Body of pancreas (tissue), 4 donors: ENCODE measurements at regions not wholly inside any gene's neighbourhood (a gene's known extent, or its start where the extent isn't known, plus 50 kb on each side); places are given as distances from the start of the nearest gene placed in this dataset.
"Not testable (repeated sequence)": the region's sequence is repeated elsewhere in the genome, so short reads cannot be mapped to it uniquely, and the experiment has no call there.

Source experiments
- ATAC-seq: fragments of 150-250 bp; one replicate; pipeline ENCODE4 v1.9.1; 2016
- DNase-seq, 4 donors: peaks; one replicate each; pipeline ENCODE4 v3.0.0-alpha.2; 2019
- H3K27ac ChIP-seq, 4 donors: fragments of 200-600 bp; sonication (generic); 1 replicate in 3 of 4; 2 replicates in 1 of 4; pipeline versions ENCODE4 v1.5.1 to v1.6.1; 2016 to 2019; ENCODE audit warnings: mild to moderate bottlenecking in 1 of 4, mixed read lengths in 1 of 4, moderate library complexity in 1 of 4
- H3K27me3 ChIP-seq, 2 donors: fragments of 200-600 bp; sonication (generic); one replicate each; pipeline ENCODE4 v1.6.0; 2016; ENCODE audit warnings: mild to moderate bottlenecking in 1 of 2
- H3K36me3 ChIP-seq, 2 donors: fragments of 200-600 bp; sonication (generic); replicated peaks in 1 of 2; 2 replicates each; pipeline ENCODE4 v1.5.1; 2016; ENCODE audit warnings: low read depth in 2 of 2; ENCODE audit not compliant: insufficient read depth in 1 of 2
- H3K4me1 ChIP-seq: fragments of 200-600 bp; sonication (generic); one replicate; pipeline ENCODE4 v1.6.0; 2016
- H3K4me3 ChIP-seq, 2 donors: fragments of 200-600 bp; sonication (generic); 1 replicate in 1 of 2; 2 replicates in 1 of 2; pipeline ENCODE4 v1.5.1; 2016 to 2019
- H3K9me3 ChIP-seq, 3 donors: fragments of 200-600 bp; sonication (generic); 1 replicate in 2 of 3; 2 replicates in 1 of 3; pipeline ENCODE4 v1.5.1; 2016
- POLR2A ChIP-seq, 3 donors: fragments of 450-650 bp; IDR thresholded peaks; one replicate each; pipeline ENCODE4 v1.6.1; 2016; ENCODE audit warnings: antibody characterized with exemption in 3 of 3, mild to moderate bottlenecking in 2 of 3
- WGBS, 2 donors: methylation state at CpG; one replicate each; pipeline ENCODE4 v1.1.5; 2017; 5-methylcytosine and 5-hydroxymethylcytosine counted together
- intact Hi-C: fragments of 100-400 bp; cut with DNase I; formaldehyde crosslinking; loops from one replicate; pipeline ENCODE4 v1.15.1; 2023
- TF ChIP-seq, protein P1 (sequence below), 7 experiments: fragments of 450-650 bp in 4 of 7; fragments of 200-600 bp in 3 of 7; sonication (generic) in 3 of 7; IDR thresholded peaks; one replicate each; pipeline ENCODE4 v1.5.1; 2016 to 2019; ENCODE audit warnings: antibody characterized with exemption in 7 of 7

DNA sequence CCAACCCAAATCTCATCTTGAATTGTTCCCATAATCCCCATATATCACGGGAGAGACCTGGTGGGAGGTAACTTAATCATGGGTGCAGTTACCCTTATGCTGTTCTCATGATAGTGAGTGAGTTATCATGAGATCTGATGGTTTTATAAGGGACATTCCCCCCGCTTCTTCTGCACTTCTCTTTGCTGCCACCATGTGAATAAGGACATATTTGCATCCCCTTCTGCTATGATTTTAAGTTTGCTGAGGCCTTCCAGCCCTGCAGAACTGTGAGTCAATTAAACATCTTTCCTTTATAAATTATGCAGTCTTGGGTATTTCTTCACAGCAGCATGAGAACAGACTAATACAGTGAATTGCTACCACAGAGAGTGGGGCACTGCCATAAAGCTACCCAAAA lies 179.1 kb downstream of the LRIG3 start:
- 92% methylated on average over 2 of the region's 2 CpGs for WGBS, 2 donors
- Histone ChIP-seq H3K27me3 (no peaks in the 10 kb centered on the region), H3K27ac (no peak overlapping the region), H3K4me1 (no peaks in the 10 kb centered on the region), H3K4me3 (no peak overlapping the region), H3K36me3 (no peaks in the 10 kb centered on the region), H3K9me3 (no peaks in the 10 kb centered on the region)
- intact Hi-C loops, result no loop called here
- TF ChIP-seq POLR2A (IDR thresholded peaks at IDR 0.05), result no peak
- TF ChIP-seq, protein P1, sequence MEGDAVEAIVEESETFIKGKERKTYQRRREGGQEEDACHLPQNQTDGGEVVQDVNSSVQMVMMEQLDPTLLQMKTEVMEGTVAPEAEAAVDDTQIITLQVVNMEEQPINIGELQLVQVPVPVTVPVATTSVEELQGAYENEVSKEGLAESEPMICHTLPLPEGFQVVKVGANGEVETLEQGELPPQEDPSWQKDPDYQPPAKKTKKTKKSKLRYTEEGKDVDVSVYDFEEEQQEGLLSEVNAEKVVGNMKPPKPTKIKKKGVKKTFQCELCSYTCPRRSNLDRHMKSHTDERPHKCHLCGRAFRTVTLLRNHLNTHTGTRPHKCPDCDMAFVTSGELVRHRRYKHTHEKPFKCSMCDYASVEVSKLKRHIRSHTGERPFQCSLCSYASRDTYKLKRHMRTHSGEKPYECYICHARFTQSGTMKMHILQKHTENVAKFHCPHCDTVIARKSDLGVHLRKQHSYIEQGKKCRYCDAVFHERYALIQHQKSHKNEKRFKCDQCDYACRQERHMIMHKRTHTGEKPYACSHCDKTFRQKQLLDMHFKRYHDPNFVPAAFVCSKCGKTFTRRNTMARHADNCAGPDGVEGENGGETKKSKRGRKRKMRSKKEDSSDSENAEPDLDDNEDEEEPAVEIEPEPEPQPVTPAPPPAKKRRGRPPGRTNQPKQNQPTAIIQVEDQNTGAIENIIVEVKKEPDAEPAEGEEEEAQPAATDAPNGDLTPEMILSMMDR (IDR thresholded peaks at IDR 0.05), result no peak
- DNase-seq, result no peak
- no peak for ATAC-seq

DNA sequence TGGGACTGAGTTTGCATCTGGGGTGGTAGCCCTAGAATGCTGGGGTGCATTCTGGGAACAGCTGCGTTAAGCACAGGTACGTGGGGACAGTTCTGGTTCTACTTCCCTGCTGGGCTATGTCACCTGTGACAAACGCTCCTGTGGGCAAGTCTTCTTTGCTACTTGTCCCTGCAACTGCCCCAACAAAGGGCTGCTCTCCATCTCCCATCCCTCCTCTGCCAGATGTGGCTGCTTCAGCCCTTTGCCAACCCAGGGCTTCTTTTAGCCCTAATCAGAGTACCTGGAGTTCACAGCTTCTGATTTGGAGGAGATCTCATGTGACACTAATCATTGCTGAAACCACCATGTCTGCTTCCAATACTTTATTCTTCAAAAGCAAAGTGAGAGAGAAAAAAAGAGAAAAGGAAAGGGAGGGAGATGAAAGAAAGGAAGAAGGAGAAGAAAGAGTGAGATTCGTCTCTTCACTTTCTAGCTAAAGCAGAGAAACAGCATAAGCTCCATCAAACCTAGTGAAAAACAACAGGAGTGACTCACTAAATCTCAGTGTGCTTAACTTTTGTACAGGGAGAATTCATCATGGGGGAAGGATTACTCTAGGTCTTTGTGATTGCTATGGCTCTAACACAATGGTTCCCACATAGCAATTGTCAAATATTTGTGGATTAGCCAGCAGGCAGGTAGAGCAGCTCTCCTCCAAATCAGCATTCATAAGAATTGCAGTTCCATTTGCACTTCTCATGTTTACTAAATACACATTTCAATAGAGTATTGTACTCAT lies 174.8 kb downstream of the LRIG3 start:
- intact Hi-C loops, result no loop called here

DNA sequence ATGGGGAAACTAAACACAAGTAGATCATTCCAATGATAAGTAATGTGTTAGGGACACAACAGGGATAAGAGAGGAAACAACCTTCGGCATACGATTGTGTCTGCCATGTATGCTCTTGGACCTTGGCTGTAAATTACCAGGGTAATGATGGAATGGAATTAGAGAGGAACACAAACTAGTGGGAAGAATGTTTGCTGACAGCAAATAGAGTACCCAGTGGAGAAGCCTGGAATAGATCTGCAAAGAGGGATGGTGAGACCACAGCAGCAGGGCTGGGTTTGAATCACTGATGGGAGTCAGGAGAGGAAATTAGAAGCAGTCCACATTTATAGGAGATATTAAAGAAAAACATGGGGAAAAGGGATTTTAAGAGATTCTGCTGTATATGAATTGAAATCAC lies 172.8 kb downstream of the LRIG3 start:
- no peak for ATAC-seq
- H3K27ac ChIP-seq, result no peak overlapping the region
- intact Hi-C loops, result no loop called here
- no peaks in the 10 kb centered on the region for H3K9me3 ChIP-seq
- 59 to 83% methylated on average over 2 of the region's 2 CpGs for WGBS, 2 donors
- TF ChIP-seq, protein P1 (IDR thresholded peaks at IDR 0.05), result no peak
- no peak for TF ChIP-seq POLR2A (IDR thresholded peaks at IDR 0.05)
- H3K4me3 ChIP-seq, result no peak overlapping the region
- H3K4me1 ChIP-seq, result no peaks in the 10 kb centered on the region
- H3K27me3 ChIP-seq, result no peaks in the 10 kb centered on the region
- DNase-seq, result no peak
- H3K36me3 ChIP-seq, result no peaks in the 10 kb centered on the region

More for the DNA sequence above, 174.8 kb downstream of the LRIG3 start:
- no peak for ATAC-seq
- WGBS, 2 donors, result 75 to 77% methylated on average over 4 of the region's 4 CpGs
- Histone ChIP-seq H3K27me3 (no peaks in the 10 kb centered on the region), H3K27ac (no peak overlapping the region), H3K9me3 (no peaks in the 10 kb centered on the region), H3K4me3 (no peak overlapping the region), H3K4me1 (no peaks in the 10 kb centered on the region), H3K36me3 (no peaks in the 10 kb centered on the region)
- DNase-seq, result no peak
- TF ChIP-seq POLR2A (IDR thresholded peaks at IDR 0.05), result no peak
- TF ChIP-seq, protein P1 (IDR thresholded peaks at IDR 0.05), result no peak

DNA sequence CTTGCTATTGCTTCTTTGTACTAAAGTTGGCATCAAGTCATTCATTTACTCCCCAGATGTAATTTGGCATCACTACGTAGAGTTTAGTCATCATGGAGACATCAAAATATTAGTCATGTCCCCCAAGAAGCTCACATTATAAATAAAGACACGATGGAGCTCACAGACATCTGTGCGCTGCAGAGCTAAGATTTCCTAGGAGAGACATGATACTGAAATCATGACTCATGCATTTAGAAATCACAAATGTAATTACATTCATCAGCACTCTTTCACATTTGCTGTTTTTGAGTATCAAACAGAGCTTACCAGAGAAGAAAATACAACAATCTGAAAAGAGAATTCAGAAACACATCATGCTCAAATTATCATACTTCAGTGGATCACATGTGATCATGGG lies 169.8 kb downstream of the LRIG3 start:
- no peak for DNase-seq
- intact Hi-C loops, result no loop called here
- no peaks in the 10 kb centered on the region for H3K4me1 ChIP-seq
- no peak for ATAC-seq
- WGBS, 2 donors, result 75 to 79% methylated on average over 3 of the region's 3 CpGs
- H3K9me3 ChIP-seq, result no peaks in the 10 kb centered on the region
- H3K27me3 ChIP-seq, result no peaks in the 10 kb centered on the region
- H3K27ac ChIP-seq, result no peak overlapping the region
- TF ChIP-seq, protein P1 (IDR thresholded peaks at IDR 0.05), result no peak
- TF ChIP-seq POLR2A (IDR thresholded peaks at IDR 0.05), result no peak
- H3K36me3 ChIP-seq, result no peaks in the 10 kb centered on the region
- H3K4me3 ChIP-seq, result no peak overlapping the region

DNA sequence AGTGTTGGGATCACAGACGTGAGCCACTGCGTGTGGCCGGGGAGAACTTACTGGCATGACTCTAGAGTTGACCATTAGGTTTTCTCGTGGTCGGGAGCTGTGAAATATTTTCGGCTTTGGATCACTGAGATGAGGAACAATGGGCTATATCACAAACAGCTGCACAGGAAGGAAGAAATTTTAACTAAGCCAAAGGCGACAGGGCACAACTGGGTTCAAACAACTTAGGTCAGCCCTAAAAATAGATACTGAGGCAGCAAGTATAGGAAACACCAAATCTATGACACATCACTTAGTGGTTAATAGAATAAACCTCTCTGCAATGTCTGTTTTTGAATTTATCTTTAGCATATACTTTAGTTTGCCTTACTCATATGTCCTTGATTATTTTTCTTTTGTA lies 162.9 kb downstream of the LRIG3 start:
- WGBS, 2 donors, result 85 to 96% methylated on average over 7 of the region's 7 CpGs

DNA sequence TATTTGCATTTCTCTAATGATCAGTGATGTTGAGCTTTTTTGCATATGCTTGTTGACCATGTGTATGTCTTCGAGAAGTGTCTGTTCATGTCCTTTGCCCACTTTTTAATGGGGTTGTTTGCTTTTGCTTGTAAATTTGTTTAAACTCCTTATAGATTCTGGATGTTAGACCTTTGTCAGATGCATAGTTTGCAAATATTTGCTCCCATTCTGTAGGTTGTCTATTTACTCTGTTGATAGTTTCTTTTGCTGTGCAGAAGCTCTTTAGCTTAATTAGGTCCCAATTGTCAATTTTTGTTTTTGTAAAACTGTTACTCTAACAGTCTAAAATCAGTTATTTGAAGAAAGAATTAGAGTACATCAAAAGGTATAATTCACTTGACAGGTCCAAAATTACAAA lies 160.6 kb downstream of the LRIG3 start:
- H3K36me3 ChIP-seq, result not testable (repeated sequence)

More for the DNA sequence above, 162.9 kb downstream of the LRIG3 start:
- DNase-seq (no peak), ATAC-seq (no peak)
- no peak for TF ChIP-seq POLR2A (IDR thresholded peaks at IDR 0.05)
- TF ChIP-seq, protein P1 (IDR thresholded peaks at IDR 0.05), result no peak
- H3K27ac ChIP-seq, result no peak overlapping the region
- H3K4me3 ChIP-seq, result no peak overlapping the region
- intact Hi-C loops, result no loop called here
- no peaks in the 10 kb centered on the region for H3K27me3 ChIP-seq
- no peaks in the 10 kb centered on the region for H3K36me3 ChIP-seq
- H3K4me1 ChIP-seq, result peaks cover 4% of the 10 kb centered on the region
- H3K9me3 ChIP-seq, result no peaks in the 10 kb centered on the region

More for the DNA sequence above, 160.6 kb downstream of the LRIG3 start:
- H3K9me3 ChIP-seq, H3K27me3 ChIP-seq, H3K4me3 ChIP-seq, intact Hi-C loops, H3K27ac ChIP-seq, DNase-seq, ATAC-seq: not testable (repeated sequence)
- 0% methylated on average over 1 of the region's 1 CpG for WGBS, 2 donors
- H3K4me1 ChIP-seq, result peaks cover 20% of the 10 kb centered on the region
